ENCODE measurements at regions not wholly inside any gene's neighbourhood (a gene's known extent, or its start where the extent isn't known, plus 50 kb on each side); places are given as distances from the start of the nearest gene placed in this dataset.

DNA sequence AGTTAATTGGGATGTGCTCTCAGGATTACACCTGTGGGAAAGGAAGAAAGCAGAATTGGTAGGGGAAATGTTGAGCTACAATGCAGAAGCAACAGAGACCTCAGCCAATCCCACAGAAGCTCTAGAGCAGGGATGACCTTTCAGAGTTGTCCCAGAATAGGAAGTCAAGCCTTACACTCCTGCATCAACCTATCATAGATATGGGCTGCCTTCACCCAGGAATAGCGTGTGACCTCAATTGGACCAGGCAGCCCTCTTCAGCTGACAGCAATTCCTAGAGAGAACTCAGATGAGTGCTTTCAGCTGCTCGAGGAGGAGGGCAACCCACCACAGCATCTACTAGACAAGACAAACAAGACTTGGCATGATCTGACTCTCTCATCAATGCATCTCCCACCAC is 189.7 kb downstream of the TMEM132E start:
- TF ChIP-seq POLR2A (IDR thresholded peaks at IDR 0.05) (no peak), CTCF (IDR thresholded peaks at IDR 0.05) (no peak)
- no peaks in the 10 kb centered on the region for H3K9me3 ChIP-seq
- DNase-seq (peak in 1 of 5 donors; percentile 37), ATAC-seq (peak in 3 of 4 donors; percentile 72 to 97 (median 93))
- H3K27me3 ChIP-seq, result peaks cover 0 to 12% (median 0%) of the 10 kb centered on the region in 9 donors
- no peaks in the 10 kb centered on the region for H3K36me3 ChIP-seq
- H3K4me3 ChIP-seq, result no peak overlapping the region
- no peak overlapping the region for H3K27ac ChIP-seq
- 26 to 52% (median 39%) methylated on average over 2 of the region's 2 CpGs for WGBS, 4 donors
- peaks cover 0 to 3% (median 0%) of the 10 kb centered on the region in 12 donors for H3K4me1 ChIP-seq
- intact Hi-C loops (cut with DNase I), result no loop called here

DNA sequence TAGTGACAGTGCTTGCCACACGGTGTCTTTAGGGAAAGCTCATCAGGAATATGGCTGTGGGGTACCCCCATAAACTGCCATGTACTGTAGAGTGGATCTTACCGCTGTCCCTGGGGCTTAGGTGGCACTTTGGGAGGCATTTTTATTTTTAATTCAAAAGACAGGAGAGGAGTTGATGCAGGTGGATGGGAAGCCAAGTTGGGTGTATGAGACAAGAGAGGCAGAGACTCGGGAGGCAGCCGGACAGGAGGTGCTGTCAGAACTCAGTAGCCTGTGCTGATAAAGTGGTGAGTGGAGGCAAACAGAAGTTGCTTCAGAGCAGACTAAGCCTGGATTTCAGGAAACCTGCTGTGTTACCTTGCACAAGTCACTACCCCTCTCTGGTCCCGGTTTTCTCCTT is 185.9 kb downstream of the TMEM132E start:
- intact Hi-C loops (cut with DNase I), result no loop called here
- no peak for DNase-seq
- Histone ChIP-seq H3K9me3 (no peaks in the 10 kb centered on the region), H3K4me3 (no peak overlapping the region), H3K27me3 (peaks cover 0 to 7% (median 0%) of the 10 kb centered on the region in 9 donors), H3K36me3 (no peaks in the 10 kb centered on the region), H3K27ac (no peak overlapping the region), H3K4me1 (peaks cover 0 to 3% (median 0%) of the 10 kb centered on the region in 12 donors)
- TF ChIP-seq POLR2A (IDR thresholded peaks at IDR 0.05) (no peak), CTCF (IDR thresholded peaks at IDR 0.05) (no peak)
- 78 to 83% (median 82%) methylated on average over 5 of the region's 5 CpGs for WGBS, 4 donors
- no peak for ATAC-seq

- DNase-seq (no peak), ATAC-seq (no peak)
- Histone ChIP-seq H3K27me3 (peaks cover 0 to 7% (median 0%) of the 10 kb centered on the region in 9 donors), H3K4me1 (peaks cover 0 to 3% (median 0%) of the 10 kb centered on the region in 12 donors), H3K4me3 (no peak overlapping the region), H3K9me3 (no peaks in the 10 kb centered on the region), H3K36me3 (no peaks in the 10 kb centered on the region), H3K27ac (no peak overlapping the region)
- WGBS, 4 donors, result 56 to 63% (median 61%) methylated on average over 3 of the region's 3 CpGs
- intact Hi-C loops (cut with DNase I), result no loop called here
- TF ChIP-seq POLR2A (IDR thresholded peaks at IDR 0.05), result no peak
- TF ChIP-seq CTCF (IDR thresholded peaks at IDR 0.05), result no peak
These were observed 185.3 kb downstream of the TMEM132E start for GRCh38 chr17:34764716-34765115.

DNA sequence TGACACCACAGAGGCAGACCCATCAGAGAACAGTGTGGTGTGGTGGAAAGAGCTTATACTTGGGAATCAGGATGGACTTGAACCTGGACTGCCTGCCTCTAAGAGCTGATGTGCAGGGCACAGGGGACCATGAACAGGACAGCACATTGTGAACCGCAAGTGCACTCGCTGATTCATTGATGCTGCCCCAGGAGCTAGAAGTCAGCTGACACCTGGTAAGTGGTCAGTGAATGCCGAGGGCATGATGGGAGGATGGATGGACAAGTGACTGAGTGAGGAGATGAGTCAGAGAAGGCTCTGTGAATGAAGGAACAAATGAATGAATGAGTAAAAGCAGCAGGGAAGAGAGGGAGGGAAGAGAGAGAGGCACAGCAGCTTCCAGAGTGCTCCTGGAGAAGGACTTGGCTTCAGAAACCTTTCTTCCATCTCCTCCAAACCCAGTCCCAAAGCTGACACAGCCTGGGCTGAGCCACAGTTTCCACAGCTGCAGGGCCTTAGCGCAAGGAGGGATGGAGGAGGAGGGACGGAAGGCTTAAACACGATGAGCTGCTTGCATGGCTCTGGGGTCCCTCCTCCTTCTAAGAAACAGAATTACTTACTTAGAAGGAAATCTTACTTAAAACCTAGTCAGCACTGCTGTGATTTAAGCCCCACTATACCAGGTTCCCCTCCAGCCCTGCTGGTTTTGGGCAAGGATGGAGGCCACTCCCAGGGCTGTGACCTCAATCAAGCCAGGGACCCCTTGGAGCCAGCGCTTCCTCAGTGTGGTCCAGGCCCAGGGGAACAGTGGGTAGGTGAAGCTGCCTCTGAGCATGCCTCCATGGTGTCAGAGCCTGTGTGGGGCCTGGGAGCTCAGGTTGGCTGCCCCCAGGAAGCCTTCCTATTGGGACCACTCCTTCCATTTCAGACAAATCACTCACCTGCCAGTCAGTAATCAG is 184.6 kb downstream of the TMEM132E start:
- intact Hi-C loops (cut with DNase I), result no loop called here
- Histone ChIP-seq H3K36me3 (no peaks in the 10 kb centered on the region), H3K4me3 (no peak overlapping the region), H3K27me3 (peaks cover 0 to 7% (median 0%) of the 10 kb centered on the region in 9 donors), H3K4me1 (no peaks in the 10 kb centered on the region), H3K27ac (no peak overlapping the region), H3K9me3 (no peaks in the 10 kb centered on the region)
- DNase-seq (no peak), ATAC-seq (peak in 1 of 4 donors; percentile 33)
- TF ChIP-seq CTCF (IDR thresholded peaks at IDR 0.05) (no peak), POLR2A (IDR thresholded peaks at IDR 0.05) (no peak)
- 66 to 71% (median 67%) methylated on average over 7 of the region's 7 CpGs for WGBS, 4 donors
